ENCODE measurements at regions not wholly inside any gene's neighbourhood (a gene's known extent, or its start where the extent isn't known, plus 50 kb on each side); places are given as distances from the start of the nearest gene placed in this dataset.

DNA sequence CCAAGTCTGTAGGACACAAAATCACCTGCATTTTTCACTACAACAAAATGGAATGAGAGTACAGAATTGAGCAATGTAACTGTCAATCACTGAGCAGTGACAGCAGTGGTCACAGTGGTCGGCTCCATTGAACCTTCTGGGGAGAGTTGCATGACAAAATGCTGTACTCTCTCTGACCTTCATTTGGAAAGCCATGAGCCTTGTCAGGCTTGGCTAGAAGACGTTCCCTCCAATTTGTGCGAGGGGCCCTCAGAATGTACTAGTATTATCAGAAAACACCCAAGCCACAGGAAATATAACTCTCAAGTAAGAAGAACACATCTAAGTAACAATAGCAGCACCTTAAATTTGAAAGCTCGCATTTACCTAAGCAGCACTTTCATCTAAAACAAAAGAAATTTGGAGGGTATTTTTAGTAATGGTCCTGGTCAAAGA is 425.6 kb upstream of the MEF2C start:
- TF ChIP-seq EP300 (IDR thresholded peaks at IDR 0.05) (no peak), POLR2A (IDR thresholded peaks at IDR 0.05) (no peak)
- TF ChIP-seq, protein P1, sequence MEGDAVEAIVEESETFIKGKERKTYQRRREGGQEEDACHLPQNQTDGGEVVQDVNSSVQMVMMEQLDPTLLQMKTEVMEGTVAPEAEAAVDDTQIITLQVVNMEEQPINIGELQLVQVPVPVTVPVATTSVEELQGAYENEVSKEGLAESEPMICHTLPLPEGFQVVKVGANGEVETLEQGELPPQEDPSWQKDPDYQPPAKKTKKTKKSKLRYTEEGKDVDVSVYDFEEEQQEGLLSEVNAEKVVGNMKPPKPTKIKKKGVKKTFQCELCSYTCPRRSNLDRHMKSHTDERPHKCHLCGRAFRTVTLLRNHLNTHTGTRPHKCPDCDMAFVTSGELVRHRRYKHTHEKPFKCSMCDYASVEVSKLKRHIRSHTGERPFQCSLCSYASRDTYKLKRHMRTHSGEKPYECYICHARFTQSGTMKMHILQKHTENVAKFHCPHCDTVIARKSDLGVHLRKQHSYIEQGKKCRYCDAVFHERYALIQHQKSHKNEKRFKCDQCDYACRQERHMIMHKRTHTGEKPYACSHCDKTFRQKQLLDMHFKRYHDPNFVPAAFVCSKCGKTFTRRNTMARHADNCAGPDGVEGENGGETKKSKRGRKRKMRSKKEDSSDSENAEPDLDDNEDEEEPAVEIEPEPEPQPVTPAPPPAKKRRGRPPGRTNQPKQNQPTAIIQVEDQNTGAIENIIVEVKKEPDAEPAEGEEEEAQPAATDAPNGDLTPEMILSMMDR (IDR thresholded peaks at IDR 0.05), result no peak
